NB4 (cell line): ENCODE measurements at regions not wholly inside any gene's neighbourhood (a gene's known extent, or its start where the extent isn't known, plus 50 kb on each side); places are given as distances from the start of the nearest gene placed in this dataset.

Source experiments
- MYC ChIP-seq: IDR thresholded peaks from 2 replicates; pipeline ENCODE4 v1.6.1; 2011; ENCODE audit warnings: low read depth, low read length
- POLR2A ChIP-seq: IDR thresholded peaks from 2 replicates; pipeline ENCODE4 v1.6.1; 2011; ENCODE audit warnings: mild to moderate bottlenecking; ENCODE audit not compliant: insufficient read length; ENCODE audit errors: extremely low read depth
- TF ChIP-seq, protein P1 (sequence below): IDR thresholded peaks from one replicate; pipeline ENCODE4 v1.5.1; 2012; ENCODE audit warnings: low read depth, low read length
- TF ChIP-seq, protein P2 (sequence below): IDR thresholded peaks from 2 replicates; pipeline ENCODE4 v1.6.1; 2011; ENCODE audit warnings: low read depth, low read length

DNA sequence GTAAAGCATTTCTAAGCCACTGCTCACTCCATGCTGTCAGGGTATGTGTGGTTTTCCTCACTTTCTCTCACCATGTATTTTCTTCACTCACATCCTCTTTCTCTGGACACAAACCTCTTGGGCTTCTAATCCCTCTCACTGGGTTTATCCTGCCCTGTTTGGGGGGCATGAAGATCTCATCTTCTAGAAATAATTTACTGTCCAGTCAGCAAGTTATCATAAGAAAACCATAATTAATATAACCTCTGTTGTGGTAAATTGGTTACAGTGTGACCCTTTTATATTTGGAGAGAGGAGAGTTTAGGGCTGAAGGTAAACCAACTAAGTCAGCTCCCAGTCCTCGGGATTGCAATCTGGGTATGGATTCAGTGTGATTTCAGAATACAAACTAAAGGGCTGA, 213.8 kb upstream of the PROX1 start:
- TF ChIP-seq, protein P1, sequence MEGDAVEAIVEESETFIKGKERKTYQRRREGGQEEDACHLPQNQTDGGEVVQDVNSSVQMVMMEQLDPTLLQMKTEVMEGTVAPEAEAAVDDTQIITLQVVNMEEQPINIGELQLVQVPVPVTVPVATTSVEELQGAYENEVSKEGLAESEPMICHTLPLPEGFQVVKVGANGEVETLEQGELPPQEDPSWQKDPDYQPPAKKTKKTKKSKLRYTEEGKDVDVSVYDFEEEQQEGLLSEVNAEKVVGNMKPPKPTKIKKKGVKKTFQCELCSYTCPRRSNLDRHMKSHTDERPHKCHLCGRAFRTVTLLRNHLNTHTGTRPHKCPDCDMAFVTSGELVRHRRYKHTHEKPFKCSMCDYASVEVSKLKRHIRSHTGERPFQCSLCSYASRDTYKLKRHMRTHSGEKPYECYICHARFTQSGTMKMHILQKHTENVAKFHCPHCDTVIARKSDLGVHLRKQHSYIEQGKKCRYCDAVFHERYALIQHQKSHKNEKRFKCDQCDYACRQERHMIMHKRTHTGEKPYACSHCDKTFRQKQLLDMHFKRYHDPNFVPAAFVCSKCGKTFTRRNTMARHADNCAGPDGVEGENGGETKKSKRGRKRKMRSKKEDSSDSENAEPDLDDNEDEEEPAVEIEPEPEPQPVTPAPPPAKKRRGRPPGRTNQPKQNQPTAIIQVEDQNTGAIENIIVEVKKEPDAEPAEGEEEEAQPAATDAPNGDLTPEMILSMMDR = no peak
- TF ChIP-seq POLR2A (no peak), MYC (no peak)
- TF ChIP-seq, protein P2, sequence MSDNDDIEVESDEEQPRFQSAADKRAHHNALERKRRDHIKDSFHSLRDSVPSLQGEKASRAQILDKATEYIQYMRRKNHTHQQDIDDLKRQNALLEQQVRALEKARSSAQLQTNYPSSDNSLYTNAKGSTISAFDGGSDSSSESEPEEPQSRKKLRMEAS = no peak
